H1 (cell line): ENCODE measurements at regions not wholly inside any gene's neighbourhood (a gene's known extent, or its start where the extent isn't known, plus 50 kb on each side); places are given as distances from the start of the nearest gene placed in this dataset.

ENCODE experiments used
- CTCF ChIA-PET: fragments of 300-600 bp; sonication (Branson Sonifier 250); formaldehyde crosslinking; loops from one replicate; lab custom pipeline; 2021; ENCODE audit not compliant: partially characterized antibody; lab: Charles Lee
- POLR2A ChIA-PET: fragments of 300-600 bp; sonication (Branson Sonifier 250); formaldehyde crosslinking; loops from one replicate; lab custom pipeline; 2021; ENCODE audit warnings: inconsistent platforms; ENCODE audit not compliant: partially characterized antibody; lab: Charles Lee
- DNase-seq, 2 experiments: peaks; one replicate each; pipeline versions ENCODE4 v3.0.0 to v3.0.0-alpha.2; 2010 to 2022; ENCODE audit warnings: low spot score in 2 of 2, low read depth in 1 of 2, mixed read lengths in 1 of 2
- FAIRE-seq: peaks from 2 replicates; lab custom pipeline; 2011; peaks lifted over from hg19 to GRCh38; lab: Jason Lieb, UNC
- H2AFZ ChIP-seq: 2 replicates; pipeline ENCODE4 v1.8.1; 2012; ENCODE audit warnings: low read length, inconsistent platforms
- H2AK5ac ChIP-seq: 2 replicates; pipeline ENCODE4 v1.6.1; 2013; ENCODE audit warnings: low read depth, low read length
- H2BK120ac ChIP-seq: replicated peaks from 2 replicates; pipeline ENCODE3; 2013; ENCODE audit warnings: low read depth, low read length, inconsistent platforms
- H2BK12ac ChIP-seq: 2 replicates; pipeline ENCODE4 v1.6.1; 2013; ENCODE audit warnings: low read depth, low read length
- H2BK15ac ChIP-seq: 2 replicates; pipeline ENCODE4 v1.6.1; 2013; ENCODE audit warnings: low read length
- H2BK20ac ChIP-seq: 2 replicates; pipeline ENCODE4 v1.6.1; 2013; ENCODE audit warnings: low read length
- H2BK5ac ChIP-seq: 2 replicates; pipeline ENCODE4 v1.6.1; 2013; ENCODE audit warnings: low read depth, low read length
- H3K14ac ChIP-seq: 2 replicates; pipeline ENCODE4 v1.6.1; 2013; ENCODE audit warnings: inconsistent platforms; ENCODE audit not compliant: insufficient read length
- H3K18ac ChIP-seq: 2 replicates; pipeline ENCODE4 v1.6.1; 2013; ENCODE audit warnings: low read length; ENCODE audit errors: extremely low read depth
- H3K23ac ChIP-seq: 2 replicates; pipeline ENCODE4 v1.6.1; 2013; ENCODE audit warnings: inconsistent platforms; ENCODE audit not compliant: insufficient read length
- H3K23me2 ChIP-seq: 2 replicates; pipeline ENCODE4 v1.6.1; 2013; ENCODE audit warnings: low read depth, low read length
- H3K27ac ChIP-seq: 2 replicates; pipeline ENCODE4 v1.6.1; 2011; ENCODE audit warnings: low read depth, low read length, inconsistent platforms
- H3K27me3 ChIP-seq, 4 experiments: replicated peaks in 1 of 4; 1 replicate in 1 of 4; 2 replicates in 3 of 4; pipeline versions ENCODE4 v1.6.1 to v1.8.1; 2011 to 2013; ENCODE audit warnings: low read length in 3 of 4, mild to moderate bottlenecking in 3 of 4, inconsistent platforms in 2 of 4, mixed read lengths in 2 of 4, moderate library complexity in 1 of 4; ENCODE audit not compliant: control insufficient read depth in 3 of 4, insufficient read depth in 3 of 4; ENCODE audit errors: extremely low read depth in 1 of 4
- H3K36me3 ChIP-seq, 4 experiments: 2 replicates each; pipeline versions ENCODE4 v1.6.1 to v1.8.1; 2011 to 2013; ENCODE audit warnings: mild to moderate bottlenecking in 4 of 4, low read length in 3 of 4, moderate library complexity in 2 of 4, control low read depth in 1 of 4, inconsistent platforms in 1 of 4; ENCODE audit not compliant: insufficient read depth in 4 of 4, control insufficient read depth in 2 of 4
- H3K4ac ChIP-seq: replicated peaks from 2 replicates; pipeline ENCODE3; 2013; ENCODE audit warnings: low read length, low read depth, mixed read lengths, inconsistent platforms; ENCODE audit not compliant: insufficient read length
- H3K4me1 ChIP-seq, 4 experiments: replicated peaks in 1 of 4; 1 replicate in 1 of 4; 2 replicates in 3 of 4; pipeline versions ENCODE4 v1.6.1 to v1.8.1; 2011 to 2013; ENCODE audit warnings: low read length in 3 of 4, inconsistent platforms in 2 of 4, mixed read lengths in 1 of 4; ENCODE audit not compliant: insufficient read depth in 4 of 4, control insufficient read depth in 3 of 4
- H3K4me2 ChIP-seq, 2 experiments: 2 replicates each; pipeline versions ENCODE4 v1.6.1 to v1.8.1; 2011 to 2013; ENCODE audit warnings: low read depth in 2 of 2, low read length in 2 of 2, control low read depth in 1 of 2, inconsistent platforms in 1 of 2, mild to moderate bottlenecking in 1 of 2; ENCODE audit not compliant: insufficient read depth in 1 of 2
- H3K4me3 ChIP-seq, 4 experiments: fragments of 200-600, 300-600 bp in 1 of 4; sonication (generic), shearing (Covaris generic), sonication (Bioruptor Twin) in 1 of 4; 2 replicates each; pipeline versions ENCODE4 v1.5.1 to v1.8.1; 2011 to 2016; ENCODE audit warnings: low read length in 4 of 4, low read depth in 3 of 4, control low read depth in 2 of 4, inconsistent platforms in 2 of 4, mild to moderate bottlenecking in 2 of 4, mixed read lengths in 1 of 4, moderate library complexity in 1 of 4; ENCODE audit not compliant: insufficient read depth in 2 of 4; ENCODE audit errors: extremely low read depth in 1 of 4
- H3K56ac ChIP-seq: replicated peaks from 2 replicates; pipeline ENCODE3; 2013; ENCODE audit warnings: low read depth, mild to moderate bottlenecking, mixed read lengths, low read length, inconsistent platforms; ENCODE audit not compliant: insufficient read length
- H3K79me1 ChIP-seq: 2 replicates; pipeline ENCODE4 v1.6.1; 2013; ENCODE audit warnings: low read depth, low read length, control low read depth
- H3K79me2 ChIP-seq, 2 experiments: 2 replicates each; pipeline versions ENCODE4 v1.6.1 to v1.8.1; 2012 to 2013; ENCODE audit warnings: low read length in 2 of 2, mild to moderate bottlenecking in 2 of 2, inconsistent platforms in 1 of 2; ENCODE audit not compliant: insufficient read depth in 2 of 2, control insufficient read depth in 1 of 2
- H3K9ac ChIP-seq, 4 experiments: replicated peaks in 1 of 4; 1 replicate in 1 of 4; 2 replicates in 3 of 4; pipeline versions ENCODE4 v1.6.1 to v1.8.1; 2011 to 2013; ENCODE audit warnings: low read depth in 3 of 4, low read length in 3 of 4, control low read depth in 2 of 4, mild to moderate bottlenecking in 2 of 4, moderate library complexity in 2 of 4, inconsistent platforms in 1 of 4; ENCODE audit errors: extremely low read depth in 1 of 4
- H3K9me3 ChIP-seq, 2 experiments: 2 replicates each; pipeline versions ENCODE4 v1.6.1 to v1.8.1; 2012 to 2013; ENCODE audit warnings: mild to moderate bottlenecking in 2 of 2, moderate library complexity in 2 of 2, control low read depth in 1 of 2, inconsistent platforms in 1 of 2, low read depth in 1 of 2, low read length in 1 of 2, mixed read lengths in 1 of 2; ENCODE audit not compliant: insufficient read depth in 2 of 2
- H4K20me1 ChIP-seq, 2 experiments: replicated peaks in 1 of 2; 2 replicates each; pipeline versions ENCODE3 to v1.8.1; 2011 to 2013; ENCODE audit warnings: inconsistent platforms in 2 of 2, low read length in 2 of 2, mild to moderate bottlenecking in 1 of 2; ENCODE audit not compliant: insufficient read depth in 2 of 2, control insufficient read depth in 1 of 2
- H4K5ac ChIP-seq: 2 replicates; pipeline ENCODE4 v1.6.1; 2013; ENCODE audit warnings: low read length, low read depth, mixed read lengths, inconsistent platforms; ENCODE audit not compliant: insufficient read length
- H4K8ac ChIP-seq: 2 replicates; pipeline ENCODE4 v1.8.0; 2013; ENCODE audit warnings: mild to moderate bottlenecking, moderate library complexity, low read length, inconsistent platforms; ENCODE audit not compliant: insufficient read depth; ENCODE audit errors: extremely low read depth
- H4K91ac ChIP-seq: replicated peaks from 2 replicates; pipeline ENCODE3; 2013; ENCODE audit warnings: low read length, mixed read lengths, inconsistent platforms; ENCODE audit not compliant: insufficient read length
- ASH2L ChIP-seq: fragments of 200-600, 300-600 bp; sonication (generic); IDR thresholded peaks from one replicate; pipeline ENCODE4 v1.7.1; 2017; ENCODE audit warnings: low read length
- EGR1 ChIP-seq: IDR thresholded peaks from 2 replicates; pipeline ENCODE4 v1.6.1; 2011; ENCODE audit warnings: low read depth, low read length, borderline replicate concordance
- JUN ChIP-seq: IDR thresholded peaks from 2 replicates; pipeline ENCODE4 v1.6.1; 2011; ENCODE audit warnings: low read depth, mild to moderate bottlenecking, improper control_type of control experiment, low read length
- KDM5A ChIP-seq: fragments of 200-600 bp; IDR thresholded peaks from 2 replicates; pipeline ENCODE4 v1.7.1; 2012; ENCODE audit warnings: mild to moderate bottlenecking, low read length, inconsistent platforms, mixed read lengths
- WGBS, 2 experiments: shearing (Covaris generic) in 1 of 2; methylation state at CpG; one replicate each; pipeline versions ENCODE4 v1.1.6 to v1.1.7; 2013 to 2015; ENCODE audit warnings: low lambda C conversion rate in 2 of 2, mixed read lengths in 2 of 2, inconsistent platforms in 1 of 2, low coverage in 1 of 2, missing lambda C conversion rate in 1 of 2; ENCODE audit not compliant: insufficient replicate concordance in 2 of 2, insufficient coverage in 1 of 2, insufficient read length in 1 of 2; ENCODE audit errors: extremely low coverage in 1 of 2, missing lambda C conversion rate in 1 of 2; 5-methylcytosine and 5-hydroxymethylcytosine counted together

GRCh38 chr10:130992802-130993523 is 318.6 kb downstream of the TCERG1L start:
- Histone ChIP-seq H3K4me3 (no peak overlapping the region), H2AK5ac (no peak overlapping the region), H3K27me3 (no peaks in the 10 kb centered on the region), H3K56ac (no peak overlapping the region), H2BK12ac (no peak overlapping the region), H3K18ac (no peak overlapping the region), H4K20me1 (no peaks in the 10 kb centered on the region), H3K36me3 (no peaks in the 10 kb centered on the region), H2BK120ac (no peak overlapping the region), H3K9ac (no peak overlapping the region), H2BK5ac (no peak overlapping the region), H3K4me2 (no peak overlapping the region), H4K91ac (peak overlapping the region; percentile 6), H3K23me2 (no peaks in the 10 kb centered on the region), H2BK20ac (no peak overlapping the region; the same call in 1 of the 2 replicates), H3K79me1 (no peaks in the 10 kb centered on the region), H4K8ac (no peak overlapping the region), H4K5ac (no peak overlapping the region), H2AFZ (no peak overlapping the region), H3K4ac (no peak overlapping the region), H2BK15ac (peak overlapping the region; percentile 16; the same call in 1 of the 2 replicates), H3K9me3 (peaks cover 0 to 4% of the 10 kb centered on the region in 2 experiments; a peak in 2 of 4 replicates), H3K4me1 (peaks cover 0 to 4% (median 0%) of the 10 kb centered on the region in 4 experiments; a peak in 1 of 7 replicates), H3K27ac (no peak overlapping the region), H3K23ac (no peak overlapping the region), H3K14ac (no peak overlapping the region), H3K79me2 (no peaks in the 10 kb centered on the region)
- ChIA-PET POLR2A (no interaction called here), CTCF (interaction anchor here (1.3 kb wide), 1 partner anchor 11 kb away, joined by 3 read pairs; no protein-coding TSS in a partner anchor)
- WGBS, 2 experiments, result 84% methylated on average over 14 of the region's 14 CpGs; no CpG with 5 or more reads in 1 of the 2 experiments
- no peak for FAIRE-seq
- no peak for DNase-seq
- TF ChIP-seq ASH2L, result no peak
- TF ChIP-seq KDM5A, result no peak
- TF ChIP-seq EGR1, result no peak
- no peak for TF ChIP-seq JUN
